ENCODE measurements at regions not wholly inside any gene's neighbourhood (a gene's known extent, or its start where the extent isn't known, plus 50 kb on each side); places are given as distances from the start of the nearest gene placed in this dataset.
"Not testable (repeated sequence)": the region's sequence is repeated elsewhere in the genome, so short reads cannot be mapped to it uniquely, and the experiment has no call there.

GRCh38 chr6:167560673-167561569 lies 236.0 kb downstream of the TTLL2 start:
- H3K27me3 ChIP-seq = no peaks in the 10 kb centered on the region
- H3K4me1 ChIP-seq = no peaks in the 10 kb centered on the region
- no peak for DNase-seq
- intact Hi-C loops (cut with DNase I; ENCODE audit: low total_unique reads) = no loop called here
- no peaks in the 10 kb centered on the region for H3K9me3 ChIP-seq
- in situ Hi-C loops (cut with MboI; ENCODE audit: low pct_ligation_motif_present in 1 of 4, low pct_unique_long_range_greater_than_20kb in 1 of 4, low sequenced_read_pairs in 3 of 4) = no loop called here
- 89 to 96% methylated on average over 3 to 13 of the region's 13 CpGs for WGBS, 2 donors (ENCODE audit: low coverage in 1 of 2)
- TF ChIP-seq, protein P1, sequence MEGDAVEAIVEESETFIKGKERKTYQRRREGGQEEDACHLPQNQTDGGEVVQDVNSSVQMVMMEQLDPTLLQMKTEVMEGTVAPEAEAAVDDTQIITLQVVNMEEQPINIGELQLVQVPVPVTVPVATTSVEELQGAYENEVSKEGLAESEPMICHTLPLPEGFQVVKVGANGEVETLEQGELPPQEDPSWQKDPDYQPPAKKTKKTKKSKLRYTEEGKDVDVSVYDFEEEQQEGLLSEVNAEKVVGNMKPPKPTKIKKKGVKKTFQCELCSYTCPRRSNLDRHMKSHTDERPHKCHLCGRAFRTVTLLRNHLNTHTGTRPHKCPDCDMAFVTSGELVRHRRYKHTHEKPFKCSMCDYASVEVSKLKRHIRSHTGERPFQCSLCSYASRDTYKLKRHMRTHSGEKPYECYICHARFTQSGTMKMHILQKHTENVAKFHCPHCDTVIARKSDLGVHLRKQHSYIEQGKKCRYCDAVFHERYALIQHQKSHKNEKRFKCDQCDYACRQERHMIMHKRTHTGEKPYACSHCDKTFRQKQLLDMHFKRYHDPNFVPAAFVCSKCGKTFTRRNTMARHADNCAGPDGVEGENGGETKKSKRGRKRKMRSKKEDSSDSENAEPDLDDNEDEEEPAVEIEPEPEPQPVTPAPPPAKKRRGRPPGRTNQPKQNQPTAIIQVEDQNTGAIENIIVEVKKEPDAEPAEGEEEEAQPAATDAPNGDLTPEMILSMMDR (IDR thresholded peaks at IDR 0.05) = no peak
- TF ChIP-seq POLR2AphosphoS5 (IDR thresholded peaks at IDR 0.05) (no peak), EP300 (IDR thresholded peaks at IDR 0.05; ENCODE audit: low read depth) (no peak), POLR2A (IDR thresholded peaks at IDR 0.05) (no peak)
- H3K27ac ChIP-seq = no peak overlapping the region
- H3K4me3 ChIP-seq = no peak overlapping the region
- H3K36me3 ChIP-seq = no peaks in the 10 kb centered on the region

DNA sequence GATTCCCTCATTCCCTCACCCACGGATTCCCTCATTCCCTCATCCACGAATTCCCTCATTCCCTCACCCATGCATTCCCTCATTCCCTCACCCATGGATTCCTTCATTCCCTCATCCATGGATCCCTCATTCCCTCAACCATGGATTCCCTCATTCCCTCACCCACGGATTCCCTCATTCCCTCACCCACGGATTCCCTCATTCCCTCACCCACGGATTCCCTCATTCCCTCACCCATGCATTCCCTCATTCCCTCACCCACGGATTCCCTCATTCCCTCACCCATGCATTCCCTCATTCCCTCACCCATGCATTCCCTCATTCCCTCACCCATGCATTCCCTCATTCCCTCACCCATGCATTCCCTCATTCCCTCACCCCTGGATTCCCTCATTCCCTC lies 238.0 kb downstream of the TTLL2 start:
- in situ Hi-C loops (cut with MboI; ENCODE audit: low pct_ligation_motif_present in 1 of 4, low pct_unique_long_range_greater_than_20kb in 1 of 4, low sequenced_read_pairs in 3 of 4); H3K4me3 ChIP-seq; intact Hi-C loops (cut with DNase I; ENCODE audit: low total_unique reads); H3K27ac ChIP-seq; H3K36me3 ChIP-seq; H3K27me3 ChIP-seq; H3K4me1 ChIP-seq; H3K9me3 ChIP-seq; DNase-seq: not testable (repeated sequence)
- 72 to 76% methylated on average over 6 of the region's 6 CpGs for WGBS, 2 donors (ENCODE audit: low coverage in 1 of 2)

DNA sequence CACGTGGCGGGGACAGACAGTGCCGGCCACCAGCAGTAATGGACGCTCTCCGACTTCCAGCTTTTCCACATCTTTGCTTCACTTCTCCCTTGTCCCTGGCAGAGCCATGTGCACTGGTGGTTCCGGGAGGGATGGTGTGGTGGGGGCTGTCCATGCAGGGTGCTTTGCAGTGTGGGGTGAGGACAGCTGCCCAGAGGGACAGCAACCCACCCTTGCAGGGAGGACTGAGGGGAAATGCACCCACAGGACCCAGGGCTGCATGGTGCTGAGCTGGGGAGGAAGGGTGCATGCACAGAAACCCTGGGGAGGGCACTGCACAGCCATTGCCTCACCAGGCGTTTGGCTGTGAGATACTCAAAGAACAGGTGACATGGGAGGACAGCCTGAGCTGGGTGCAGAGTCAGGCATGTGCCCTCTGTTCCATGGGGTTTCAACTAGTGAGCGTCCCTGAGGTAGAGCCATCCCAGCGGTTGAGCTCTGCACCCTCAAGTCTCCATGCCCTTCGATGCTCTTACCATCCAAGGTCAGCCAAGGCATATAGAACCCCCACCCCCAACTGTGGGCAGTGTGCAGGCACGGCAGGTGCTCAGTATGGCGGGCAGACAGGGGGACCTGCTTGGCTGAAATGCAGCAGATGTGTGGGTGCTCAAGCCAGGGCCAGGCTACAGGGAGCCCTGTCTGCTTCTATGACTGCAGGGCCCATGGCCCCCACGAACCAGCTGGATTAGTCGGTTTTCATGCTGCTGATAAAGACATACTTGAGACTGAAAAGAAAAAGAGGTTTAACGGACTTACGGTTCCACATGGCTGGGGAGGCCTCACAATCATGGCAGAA lies 239.7 kb downstream of the TTLL2 start:
- TF ChIP-seq EP300 (IDR thresholded peaks at IDR 0.05; ENCODE audit: low read depth) = no peak
- TF ChIP-seq POLR2A (IDR thresholded peaks at IDR 0.05) = no peak
- no peak for TF ChIP-seq POLR2AphosphoS5 (IDR thresholded peaks at IDR 0.05)
- TF ChIP-seq, protein P1 (IDR thresholded peaks at IDR 0.05) = no peak
- Histone ChIP-seq H3K36me3 (no peaks in the 10 kb centered on the region), H3K9me3 (no peaks in the 10 kb centered on the region), H3K4me3 (no peak overlapping the region), H3K27me3 (no peaks in the 10 kb centered on the region), H3K4me1 (no peaks in the 10 kb centered on the region), H3K27ac (no peak overlapping the region)
- WGBS, 2 donors (ENCODE audit: low coverage in 1 of 2) = 92 to 100% methylated on average over 2 to 16 of the region's 16 CpGs
- DNase-seq = no peak
- in situ Hi-C loops (cut with MboI; ENCODE audit: low pct_ligation_motif_present in 1 of 4, low pct_unique_long_range_greater_than_20kb in 1 of 4, low sequenced_read_pairs in 3 of 4) (no loop called here), intact Hi-C loops (cut with DNase I; ENCODE audit: low total_unique reads) (no loop called here)

DNA sequence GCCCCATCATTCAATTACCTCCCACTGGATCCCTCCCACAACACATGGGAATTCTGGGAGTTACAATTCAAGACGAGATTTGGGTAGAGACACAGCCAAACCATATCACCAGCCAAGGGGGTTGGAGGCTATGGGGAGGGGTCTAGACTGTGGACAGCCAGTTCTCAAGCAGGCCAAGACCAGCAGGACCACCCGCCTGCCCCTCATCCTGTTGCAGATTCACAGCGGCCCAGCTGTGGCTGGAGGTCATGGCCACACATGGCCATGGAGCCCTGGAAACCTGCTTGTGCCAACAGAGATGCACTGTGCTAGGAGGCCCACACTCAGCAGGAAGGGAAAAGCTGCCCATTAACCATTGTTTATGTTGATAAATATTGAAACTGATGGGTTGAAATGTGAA lies 240.5 kb downstream of the TTLL2 start:
- intact Hi-C loops (cut with DNase I; ENCODE audit: low total_unique reads) (no loop called here), in situ Hi-C loops (cut with MboI; ENCODE audit: low pct_ligation_motif_present in 1 of 4, low pct_unique_long_range_greater_than_20kb in 1 of 4, low sequenced_read_pairs in 3 of 4) (no loop called here)
- TF ChIP-seq POLR2AphosphoS5 (IDR thresholded peaks at IDR 0.05) (no peak), POLR2A (IDR thresholded peaks at IDR 0.05) (no peak), EP300 (IDR thresholded peaks at IDR 0.05; ENCODE audit: low read depth) (no peak)
- TF ChIP-seq, protein P1 (IDR thresholded peaks at IDR 0.05) = no peak
- H3K9me3 ChIP-seq = no peaks in the 10 kb centered on the region
- no peak overlapping the region for H3K27ac ChIP-seq
- no peak for DNase-seq
- no peaks in the 10 kb centered on the region for H3K27me3 ChIP-seq
- no peaks in the 10 kb centered on the region for H3K4me1 ChIP-seq
- H3K4me3 ChIP-seq = no peak overlapping the region
- no peaks in the 10 kb centered on the region for H3K36me3 ChIP-seq
- WGBS, 2 donors (ENCODE audit: low coverage in 1 of 2) = 61 to 84% methylated on average over 2 to 3 of the region's 3 CpGs
